Psoas muscle (tissue), 7 donors: ENCODE measurements at regions not wholly inside any gene's neighbourhood (a gene's known extent, or its start where the extent isn't known, plus 50 kb on each side); places are given as distances from the start of the nearest gene placed in this dataset.

Experiments used
- ATAC-seq, 4 donors: fragments of 200-7000 bp; cut with Tn5 transposase; one replicate each; pipeline ENCODE4 v1.9.1; 2020; ENCODE audit warnings: moderate library complexity in 3 of 4, mild to moderate bottlenecking in 2 of 4
- DNase-seq, 2 donors: peaks; one replicate each; pipeline ENCODE4 v3.0.0-alpha.2; 2020
- H3K27ac ChIP-seq: fragments of 200-600 bp; one replicate; pipeline ENCODE4 v1.8.0; 2022
- H3K27me3 ChIP-seq, 3 donors: fragments of 200-600 bp in 1 of 3; one replicate each; pipeline versions ENCODE4 v1.6.1 to v1.8.0; 2013 to 2022; ENCODE audit warnings: low read length in 2 of 3, mild to moderate bottlenecking in 2 of 3, moderate library complexity in 1 of 3; ENCODE audit not compliant: insufficient read depth in 3 of 3
- H3K36me3 ChIP-seq, 2 donors: fragments of 200-600 bp in 1 of 2; one replicate each; pipeline versions ENCODE4 v1.6.1 to v1.8.0; 2013 to 2022; ENCODE audit warnings: low read depth in 1 of 2, mild to moderate bottlenecking in 1 of 2, moderate library complexity in 1 of 2; ENCODE audit not compliant: insufficient read depth in 1 of 2
- H3K4me1 ChIP-seq: fragments of 200-600 bp; one replicate; pipeline ENCODE4 v1.8.0; 2022
- H3K4me3 ChIP-seq: fragments of 200-600 bp; one replicate; pipeline ENCODE4 v1.8.0; 2022; ENCODE audit warnings: mild to moderate bottlenecking
- H3K9me3 ChIP-seq: fragments of 200-600 bp; one replicate; pipeline ENCODE4 v1.8.0; 2022
- CTCF ChIP-seq: fragments of 200-600 bp; IDR thresholded peaks from one replicate; pipeline ENCODE4 v1.8.0; 2022; ENCODE audit warnings: antibody characterized with exemption
- WGBS, 3 donors: extraction: QIAGEN DNeasy Blood & Tissue Kit; methylation state at CpG; one replicate each; pipeline versions ENCODE4 v1.1.6 to v1.1.7; 2013; 5-methylcytosine and 5-hydroxymethylcytosine counted together
- intact Hi-C, 2 donors: fragments of 100-400 bp; cut with DNase I; formaldehyde crosslinking; loops; one replicate each; pipeline versions ENCODE4 v1.11.0 to v1.14.2; 2022
- donor health status: healthy with polysubstance abuse.
- donor health status: DM: no; HTN: no; CAD: no; lungs with moderate emphysema.
- donor health status: Bipolar disorder and iron deficiency.
- donor health status: healthy.
- donor health status: DM: yes; HTN: yes; CAD: no.
- donor health status: DM: no; HTN: no; CAD: no.
- donor health status: DM: yes; HTN: yes; CAD: no.

- Histone ChIP-seq H3K4me3 (no peak overlapping the region), H3K27me3 (no peaks in the 10 kb centered on the region), H3K9me3 (no peaks in the 10 kb centered on the region), H3K27ac (no peak overlapping the region), H3K4me1 (no peaks in the 10 kb centered on the region), H3K36me3 (no peaks in the 10 kb centered on the region)
- ATAC-seq (no peak), DNase-seq (no peak)
- TF ChIP-seq CTCF = no peak
- intact Hi-C loops = no loop called here
- 0 to 2% (median 0%) methylated on average over 1 of the region's 1 CpG for WGBS, 3 donors
Observed at GRCh38 chr12:5203274-5203673, 159.6 kb downstream of the KCNA5 start.

GRCh38 chr12:5203720-5204119, 160.0 kb downstream of the KCNA5 start:
- ATAC-seq (no peak), DNase-seq (no peak)
- no peaks in the 10 kb centered on the region for H3K4me1 ChIP-seq
- no peaks in the 10 kb centered on the region for H3K36me3 ChIP-seq
- intact Hi-C loops = no loop called here
- H3K9me3 ChIP-seq = no peaks in the 10 kb centered on the region
- no peak for TF ChIP-seq CTCF
- 75 to 94% (median 76%) methylated on average over 4 of the region's 4 CpGs for WGBS, 3 donors
- no peak overlapping the region for H3K27ac ChIP-seq
- H3K27me3 ChIP-seq = no peaks in the 10 kb centered on the region
- no peak overlapping the region for H3K4me3 ChIP-seq

GRCh38 chr12:5204271-5204670, 160.6 kb downstream of the KCNA5 start:
- DNase-seq (no peak), ATAC-seq (no peak)
- intact Hi-C loops = no loop called here
- WGBS, 3 donors = 54 to 62% (median 55%) methylated on average over 4 of the region's 4 CpGs
- no peak for TF ChIP-seq CTCF
- Histone ChIP-seq H3K4me3 (no peak overlapping the region), H3K4me1 (no peaks in the 10 kb centered on the region), H3K27ac (no peak overlapping the region), H3K36me3 (no peaks in the 10 kb centered on the region), H3K27me3 (no peaks in the 10 kb centered on the region), H3K9me3 (no peaks in the 10 kb centered on the region)

- Histone ChIP-seq H3K27me3 (no peaks in the 10 kb centered on the region), H3K9me3 (no peaks in the 10 kb centered on the region), H3K36me3 (no peaks in the 10 kb centered on the region), H3K4me3 (no peak overlapping the region), H3K27ac (no peak overlapping the region), H3K4me1 (no peaks in the 10 kb centered on the region)
- DNase-seq (no peak), ATAC-seq (no peak)
- intact Hi-C loops = no loop called here
- 83 to 86% (median 85%) methylated on average over 4 of the region's 4 CpGs for WGBS, 3 donors
- TF ChIP-seq CTCF = no peak
Observed at GRCh38 chr12:5204831-5205230, 161.2 kb downstream of the KCNA5 start.

GRCh38 chr12:5206401-5207175, 162.9 kb downstream of the KCNA5 start:
- ATAC-seq (no peak), DNase-seq (no peak)
- H3K4me3 ChIP-seq = no peak overlapping the region
- no peaks in the 10 kb centered on the region for H3K36me3 ChIP-seq
- H3K27me3 ChIP-seq = no peaks in the 10 kb centered on the region
- 55 to 77% (median 59%) methylated on average over 6 of the region's 6 CpGs for WGBS, 3 donors
- no peak for TF ChIP-seq CTCF
- intact Hi-C loops = no loop called here
- H3K9me3 ChIP-seq = no peaks in the 10 kb centered on the region
- H3K4me1 ChIP-seq = no peaks in the 10 kb centered on the region
- no peak overlapping the region for H3K27ac ChIP-seq
